Keratinocyte (primary cell): ENCODE measurements at regions not wholly inside any gene's neighbourhood (a gene's known extent, or its start where the extent isn't known, plus 50 kb on each side); places are given as distances from the start of the nearest gene placed in this dataset.

Experiments
- CTCF ChIP-seq, 3 experiments: IDR thresholded peaks in 1 of 3; conservative IDR thresholded peaks in 1 of 3; optimal IDR thresholded peaks in 1 of 3; 2 replicates in 2 of 3; 3 replicates in 1 of 3; pipeline versions ENCODE3 to v1.5.1; 2011; ENCODE audit warnings: low read length in 3 of 3, mild to moderate bottlenecking in 3 of 3, moderate library complexity in 2 of 3, control low read depth in 1 of 3, inconsistent platforms in 1 of 3; ENCODE audit not compliant: insufficient read depth in 2 of 3; ENCODE audit errors: extremely low read depth in 1 of 3
- EZH2 ChIP-seq: IDR thresholded peaks from one replicate; pipeline ENCODE4 v1.6.1; 2012; ENCODE audit warnings: inconsistent platforms, mild to moderate bottlenecking, low read length, moderate library complexity

- no peak for TF ChIP-seq EZH2
- TF ChIP-seq CTCF (optimal IDR thresholded peaks at IDR 0.05 in 1 of 3, IDR thresholded peaks at IDR 0.05 in 1 of 3, conservative IDR thresholded peaks at IDR 0.05 in 1 of 3; ENCODE audit: extremely low read depth in 1 of 3, insufficient read depth in 2 of 3, low read length in 3 of 3) = no peak
Measured at GRCh38 chr2:152234277-152234676, 58.7 kb upstream of the STAM2 start.
